ENCODE measurements at regions not wholly inside any gene's neighbourhood (a gene's known extent, or its start where the extent isn't known, plus 50 kb on each side); places are given as distances from the start of the nearest gene placed in this dataset.

- Histone ChIP-seq H3K9ac (ENCODE audit: insufficient read length) (no peak overlapping the region), H3K4me3 (no peak overlapping the region), H3K36me3 (ENCODE audit: insufficient read depth, low read length) (no peaks in the 10 kb centered on the region), H3K9me3 (ENCODE audit: low read depth, low read length) (no peaks in the 10 kb centered on the region), H3K27ac (no peak overlapping the region)
- TF ChIP-seq FOXP2 (optimal IDR thresholded peaks at IDR 0.05; ENCODE audit: control extremely low read depth, extremely low read length, insufficient read depth) = no peak
- no peak for TF ChIP-seq POLR2AphosphoS5 (IDR thresholded peaks at IDR 0.05; ENCODE audit: borderline replicate concordance, low read depth, low read length)
- TF ChIP-seq EZH2 (IDR thresholded peaks at IDR 0.05) = no peak
- DNase-seq (ENCODE audit: low read depth, low spot score) = no peak
These were observed 1360.2 kb upstream of the SLC10A2 start for GRCh38 chr13:104426435-104426834.

GRCh38 chr13:104422668-104423067 lies 1356.5 kb upstream of the SLC10A2 start:
- Histone ChIP-seq H3K36me3 (ENCODE audit: insufficient read depth, low read length) (no peaks in the 10 kb centered on the region), H3K9ac (ENCODE audit: insufficient read length) (no peak overlapping the region), H3K27ac (no peak overlapping the region), H3K4me3 (no peak overlapping the region), H3K9me3 (ENCODE audit: low read depth, low read length) (no peaks in the 10 kb centered on the region)
- no peak for TF ChIP-seq EZH2 (IDR thresholded peaks at IDR 0.05)
- DNase-seq (ENCODE audit: low read depth, low spot score) = no peak

- Histone ChIP-seq H3K4me3 (no peak overlapping the region), H3K36me3 (ENCODE audit: insufficient read depth, low read length) (no peaks in the 10 kb centered on the region), H3K27ac (no peak overlapping the region), H3K9ac (ENCODE audit: insufficient read length) (no peak overlapping the region), H3K9me3 (ENCODE audit: low read depth, low read length) (no peaks in the 10 kb centered on the region)
- no peak for DNase-seq (ENCODE audit: low read depth, low spot score)
- TF ChIP-seq POLR2AphosphoS5 (IDR thresholded peaks at IDR 0.05; ENCODE audit: borderline replicate concordance, low read depth, low read length) (no peak), EZH2 (IDR thresholded peaks at IDR 0.05) (no peak), FOXP2 (optimal IDR thresholded peaks at IDR 0.05; ENCODE audit: control extremely low read depth, extremely low read length, insufficient read depth) (no peak)
These were observed 1350.8 kb upstream of the SLC10A2 start for GRCh38 chr13:104416973-104417372.

- no peak overlapping the region for H3K9ac ChIP-seq (ENCODE audit: insufficient read length)
- no peak overlapping the region for H3K4me3 ChIP-seq
- no peak for DNase-seq (ENCODE audit: low read depth, low spot score)
- no peak for TF ChIP-seq POLR2AphosphoS5 (IDR thresholded peaks at IDR 0.05; ENCODE audit: borderline replicate concordance, low read depth, low read length)
- TF ChIP-seq EZH2 (IDR thresholded peaks at IDR 0.05) = no peak
- TF ChIP-seq FOXP2 (optimal IDR thresholded peaks at IDR 0.05; ENCODE audit: control extremely low read depth, extremely low read length, insufficient read depth) = no peak
- no peaks in the 10 kb centered on the region for H3K36me3 ChIP-seq (ENCODE audit: insufficient read depth, low read length)
- H3K9me3 ChIP-seq (ENCODE audit: low read depth, low read length) = no peaks in the 10 kb centered on the region
- H3K27ac ChIP-seq = no peak overlapping the region
These were observed 1348.6 kb upstream of the SLC10A2 start for GRCh38 chr13:104414771-104415170.

- Histone ChIP-seq H3K9me3 (ENCODE audit: low read depth, low read length) (no peaks in the 10 kb centered on the region), H3K9ac (ENCODE audit: insufficient read length) (no peak overlapping the region)
- no peak for TF ChIP-seq FOXP2 (optimal IDR thresholded peaks at IDR 0.05; ENCODE audit: control extremely low read depth, extremely low read length, insufficient read depth)
- no peak for TF ChIP-seq EZH2 (IDR thresholded peaks at IDR 0.05)
- no peak for TF ChIP-seq POLR2AphosphoS5 (IDR thresholded peaks at IDR 0.05; ENCODE audit: borderline replicate concordance, low read depth, low read length)
These were observed 1348.0 kb upstream of the SLC10A2 start for GRCh38 chr13:104414181-104414580.

GRCh38 chr13:104411141-104411765 lies 1345.0 kb upstream of the SLC10A2 start:
- TF ChIP-seq POLR2AphosphoS5 (IDR thresholded peaks at IDR 0.05; ENCODE audit: borderline replicate concordance, low read depth, low read length) (no peak), EZH2 (IDR thresholded peaks at IDR 0.05) (no peak), FOXP2 (optimal IDR thresholded peaks at IDR 0.05; ENCODE audit: control extremely low read depth, extremely low read length, insufficient read depth) (no peak)
- Histone ChIP-seq H3K9me3 (ENCODE audit: low read depth, low read length) (no peaks in the 10 kb centered on the region), H3K9ac (ENCODE audit: insufficient read length) (no peak overlapping the region), H3K4me3 (no peak overlapping the region), H3K27ac (no peak overlapping the region), H3K36me3 (ENCODE audit: insufficient read depth, low read length) (no peaks in the 10 kb centered on the region)
- no peak for DNase-seq (ENCODE audit: low read depth, low spot score)

More at GRCh38 chr13:104414181-104414580, 1348.0 kb upstream of the SLC10A2 start:
- Histone ChIP-seq H3K27ac (no peak overlapping the region), H3K36me3 (ENCODE audit: insufficient read depth, low read length) (no peaks in the 10 kb centered on the region), H3K4me3 (no peak overlapping the region)
- no peak for DNase-seq (ENCODE audit: low read depth, low spot score)

GRCh38 chr13:104408733-104409132 lies 1342.5 kb upstream of the SLC10A2 start:
- Histone ChIP-seq H3K36me3 (ENCODE audit: insufficient read depth, low read length) (no peaks in the 10 kb centered on the region), H3K27ac (no peak overlapping the region), H3K4me3 (no peak overlapping the region), H3K9me3 (ENCODE audit: low read depth, low read length) (no peaks in the 10 kb centered on the region), H3K9ac (ENCODE audit: insufficient read length) (no peak overlapping the region)
- TF ChIP-seq EZH2 (IDR thresholded peaks at IDR 0.05) (no peak), FOXP2 (optimal IDR thresholded peaks at IDR 0.05; ENCODE audit: control extremely low read depth, extremely low read length, insufficient read depth) (no peak), POLR2AphosphoS5 (IDR thresholded peaks at IDR 0.05; ENCODE audit: borderline replicate concordance, low read depth, low read length) (no peak)
- DNase-seq (ENCODE audit: low read depth, low spot score) = no peak

- DNase-seq (ENCODE audit: low read depth, low spot score) = no peak
- Histone ChIP-seq H3K9me3 (ENCODE audit: low read depth, low read length) (no peaks in the 10 kb centered on the region), H3K36me3 (ENCODE audit: insufficient read depth, low read length) (no peaks in the 10 kb centered on the region), H3K27ac (no peak overlapping the region), H3K9ac (ENCODE audit: insufficient read length) (no peak overlapping the region), H3K4me3 (no peak overlapping the region)
- TF ChIP-seq EZH2 (IDR thresholded peaks at IDR 0.05) (no peak), POLR2AphosphoS5 (IDR thresholded peaks at IDR 0.05; ENCODE audit: borderline replicate concordance, low read depth, low read length) (no peak), FOXP2 (optimal IDR thresholded peaks at IDR 0.05; ENCODE audit: control extremely low read depth, extremely low read length, insufficient read depth) (no peak)
These were observed 1338.1 kb upstream of the SLC10A2 start for GRCh38 chr13:104404325-104404724.

GRCh38 chr13:104389691-104390090 lies 1323.5 kb upstream of the SLC10A2 start:
- no peaks in the 10 kb centered on the region for H3K9me3 ChIP-seq (ENCODE audit: low read depth, low read length)
- no peaks in the 10 kb centered on the region for H3K36me3 ChIP-seq (ENCODE audit: insufficient read depth, low read length)
- DNase-seq (ENCODE audit: low read depth, low spot score) = no peak
- no peak for TF ChIP-seq EZH2 (IDR thresholded peaks at IDR 0.05)
- TF ChIP-seq POLR2AphosphoS5 (IDR thresholded peaks at IDR 0.05; ENCODE audit: borderline replicate concordance, low read depth, low read length) = no peak
- no peak for TF ChIP-seq FOXP2 (optimal IDR thresholded peaks at IDR 0.05; ENCODE audit: control extremely low read depth, extremely low read length, insufficient read depth)
- no peak overlapping the region for H3K9ac ChIP-seq (ENCODE audit: insufficient read length)
- H3K4me3 ChIP-seq = no peak overlapping the region
- no peak overlapping the region for H3K27ac ChIP-seq

All from SK-N-MC (cell line).